ENCODE measurements at regions not wholly inside any gene's neighbourhood (a gene's known extent, or its start where the extent isn't known, plus 50 kb on each side); places are given as distances from the start of the nearest gene placed in this dataset.

- no peak for TF ChIP-seq CTCF (IDR thresholded peaks at IDR 0.05)
- TF ChIP-seq TAF1 (IDR thresholded peaks at IDR 0.05; ENCODE audit: borderline replicate concordance, low read depth, low read length), result no peak
- no peak for TF ChIP-seq USF1 (IDR thresholded peaks at IDR 0.05; ENCODE audit: borderline replicate concordance, low read depth)
- TF ChIP-seq YY1 (IDR thresholded peaks at IDR 0.05; ENCODE audit: low read depth), result no peak
- TF ChIP-seq RFX5 (IDR thresholded peaks at IDR 0.05; ENCODE audit: low read length), result no peak
- TF ChIP-seq POLR2AphosphoS5 (IDR thresholded peaks at IDR 0.05; ENCODE audit: low read depth, low read length), result no peak
- TF ChIP-seq MXI1 (IDR thresholded peaks at IDR 0.05; ENCODE audit: low read depth, low read length), result no peak
- TF ChIP-seq EZH2phosphoT487 (IDR thresholded peaks at IDR 0.05; ENCODE audit: borderline replicate concordance, low read depth), result no peak
- TF ChIP-seq FOXJ3 (CRISPR knock-in tag; IDR thresholded peaks at IDR 0.05), result no peak
- no peak for TF ChIP-seq TEAD4 (IDR thresholded peaks at IDR 0.05; ENCODE audit: borderline replicate concordance, insufficient read depth)
- TF ChIP-seq SIN3A (IDR thresholded peaks at IDR 0.05; ENCODE audit: borderline replicate concordance, low read depth, low read length), result no peak
- no peak for TF ChIP-seq USF2 (IDR thresholded peaks at IDR 0.05; ENCODE audit: borderline replicate concordance, low read depth, low read length)
These were observed 673.9 kb upstream of the NR2F2 start for GRCh38 chr15:95656595-95656994.
